IMR-90 (cell line): ENCODE measurements at regions not wholly inside any gene's neighbourhood (a gene's known extent, or its start where the extent isn't known, plus 50 kb on each side); places are given as distances from the start of the nearest gene placed in this dataset.
A peak's percentile ranks its signal among the peaks of the same experiment; 100 is the strongest.

Experiments
- ATAC-seq: fragments of 200-7000 bp; cut with Tn5 transposase; 2 replicates; pipeline ENCODE4 v1.9.1; 2020; ENCODE audit warnings: low read depth, mild to moderate bottlenecking, moderate library complexity
- BruUV-seq: library from RNA; stranded (reverse); fragments of 400-500 nt; replicated peaks from 2 replicates; lab custom pipeline; 2021; lab: Mats Ljungman, UMichigan
- CTCF ChIA-PET: fragments of 300-600 bp; formaldehyde crosslinking; extraction: SDS; loops from one replicate; lab custom pipeline; 2021; ENCODE audit warnings: antibody characterized with exemption; lab: Yijun Ruan, JAX
- POLR2A ChIA-PET: fragments of 300-600 bp; sonication (Branson Sonifier 250); formaldehyde crosslinking; loops from one replicate; lab custom pipeline; 2022; ENCODE audit warnings: antibody characterized with exemption; ENCODE audit not compliant: unreplicated experiment; lab: Charles Lee
- DNase-seq: peaks from one replicate; pipeline ENCODE4 v3.0.0; 2013
- H2AFZ ChIP-seq: replicated peaks from 2 replicates; pipeline ENCODE3; 2013; ENCODE audit warnings: low read length, mild to moderate bottlenecking; ENCODE audit not compliant: poor library complexity
- H2AK5ac ChIP-seq: 2 replicates; pipeline ENCODE4 v1.6.1; 2013; ENCODE audit warnings: low read depth, low read length, inconsistent platforms
- H2AK9ac ChIP-seq: replicated peaks from 2 replicates; pipeline ENCODE3; 2013; ENCODE audit warnings: mild to moderate bottlenecking, low read depth, low read length, moderate library complexity; ENCODE audit not compliant: poor library complexity
- H2BK120ac ChIP-seq: 2 replicates; pipeline ENCODE4 v1.6.1; 2013; ENCODE audit warnings: low read depth, low read length, inconsistent platforms
- H2BK15ac ChIP-seq: 3 replicates; pipeline ENCODE4 v1.6.1; 2013; ENCODE audit warnings: low read depth, low read length, inconsistent platforms
- H2BK20ac ChIP-seq: 2 replicates; pipeline ENCODE4 v1.6.1; 2013; ENCODE audit warnings: low read depth, mild to moderate bottlenecking, inconsistent platforms, low read length, moderate library complexity
- H2BK5ac ChIP-seq: 2 replicates; pipeline ENCODE4 v1.6.1; 2013; ENCODE audit warnings: mild to moderate bottlenecking, low read depth, low read length, inconsistent platforms; ENCODE audit not compliant: poor library complexity, severe bottlenecking
- H3K14ac ChIP-seq: replicated peaks from 2 replicates; pipeline ENCODE4 v1.6.1; 2013; ENCODE audit warnings: low read depth, low read length, inconsistent platforms
- H3K18ac ChIP-seq: 2 replicates; pipeline ENCODE4 v1.6.1; 2013; ENCODE audit warnings: low read depth, low read length, control low read depth
- H3K23ac ChIP-seq: 2 replicates; pipeline ENCODE4 v1.6.1; 2013; ENCODE audit warnings: low read depth, low read length, inconsistent platforms
- H3K27ac ChIP-seq: 2 replicates; pipeline ENCODE4 v1.5.1; 2013; ENCODE audit warnings: mild to moderate bottlenecking, control low read depth, low read length; ENCODE audit not compliant: insufficient read depth
- H3K27me3 ChIP-seq: 2 replicates; pipeline ENCODE4 v1.6.1; 2013; ENCODE audit warnings: low read length; ENCODE audit not compliant: control insufficient read depth, insufficient read depth
- H3K36me3 ChIP-seq: 2 replicates; pipeline ENCODE4 v1.6.1; 2013; ENCODE audit warnings: low read length, mixed read lengths; ENCODE audit not compliant: control insufficient read depth, insufficient read depth
- H3K4ac ChIP-seq: 2 replicates; pipeline ENCODE4 v1.6.1; 2013; ENCODE audit warnings: low read depth, low read length, inconsistent platforms
- H3K4me1 ChIP-seq: 2 replicates; pipeline ENCODE4 v1.6.1; 2013; ENCODE audit warnings: low read length, mixed read lengths; ENCODE audit not compliant: control insufficient read depth, insufficient read depth
- H3K4me2 ChIP-seq: 2 replicates; pipeline ENCODE4 v1.6.1; 2013; ENCODE audit warnings: low read depth, mild to moderate bottlenecking, control low read depth, low read length, moderate library complexity
- H3K4me3 ChIP-seq: 2 replicates; pipeline ENCODE4 v1.5.1; 2013; ENCODE audit warnings: low read depth, mild to moderate bottlenecking, control low read depth, low read length, moderate library complexity; ENCODE audit not compliant: insufficient read depth
- H3K56ac ChIP-seq: 2 replicates; pipeline ENCODE4 v1.6.1; 2013; ENCODE audit warnings: low read length, inconsistent platforms; ENCODE audit not compliant: insufficient read depth; ENCODE audit errors: extremely low read depth
- H3K79me1 ChIP-seq, 2 experiments: 2 replicates each; pipeline ENCODE4 v1.6.1; 2013; ENCODE audit warnings: low read length in 2 of 2, inconsistent platforms in 1 of 2, low read depth in 1 of 2
- H3K9ac ChIP-seq: 2 replicates; pipeline ENCODE4 v1.6.1; 2013; ENCODE audit warnings: low read depth, low read length, control low read depth
- H3K9me1 ChIP-seq: 2 replicates; pipeline ENCODE4 v1.6.1; 2013; ENCODE audit warnings: low read length, inconsistent platforms; ENCODE audit not compliant: insufficient read depth
- H3K9me3 ChIP-seq: 2 replicates; pipeline ENCODE4 v1.6.1; 2013; ENCODE audit warnings: low read length; ENCODE audit not compliant: control insufficient read depth, insufficient read depth
- H4K20me1 ChIP-seq: 2 replicates; pipeline ENCODE4 v1.6.1; 2013; ENCODE audit warnings: low read length, inconsistent platforms; ENCODE audit not compliant: insufficient read depth
- H4K5ac ChIP-seq: 2 replicates; pipeline ENCODE4 v1.6.1; 2013; ENCODE audit warnings: mild to moderate bottlenecking, low read depth, low read length, control low read depth
- H4K8ac ChIP-seq, 2 experiments: 2 replicates each; pipeline ENCODE4 v1.6.1; 2013; ENCODE audit warnings: low read depth in 2 of 2, low read length in 2 of 2, control low read depth in 1 of 2, inconsistent platforms in 1 of 2
- H4K91ac ChIP-seq: 2 replicates; pipeline ENCODE4 v1.6.1; 2013; ENCODE audit warnings: low read depth, low read length, inconsistent platforms; ENCODE audit not compliant: insufficient read depth
- BHLHE40 ChIP-seq: fragments of 150-350 bp; IDR thresholded peaks from 2 replicates; pipeline ENCODE4 v1.6.1; 2016; ENCODE audit warnings: mild to moderate bottlenecking, low read depth, low read length
- CHD1 ChIP-seq: IDR thresholded peaks from 2 replicates; pipeline ENCODE4 v1.6.1; 2012; ENCODE audit warnings: low read depth, low read length, improper control_type of control experiment
- CTCF ChIP-seq: conservative IDR thresholded peaks from 2 replicates; pipeline ENCODE4 v1.5.1; 2012; ENCODE audit warnings: mild to moderate bottlenecking, low read depth, low read length, improper control_type of control experiment
- ELK1 ChIP-seq: fragments of 150-350 bp; IDR thresholded peaks from 2 replicates; pipeline ENCODE4 v1.6.1; 2016; ENCODE audit warnings: low read depth, mild to moderate bottlenecking, low read length, moderate library complexity, borderline replicate concordance
- FOS ChIP-seq: fragments of 150-350 bp; IDR thresholded peaks from 2 replicates; pipeline ENCODE4 v1.6.1; 2016; ENCODE audit warnings: low read depth, low read length
- MAFK ChIP-seq: IDR thresholded peaks from 2 replicates; pipeline ENCODE4 v1.6.1; 2012; ENCODE audit warnings: low read depth, low read length, improper control_type of control experiment
- MXI1 ChIP-seq: IDR thresholded peaks from 2 replicates; pipeline ENCODE4 v1.6.1; 2012; ENCODE audit warnings: low read depth, mild to moderate bottlenecking, low read length, moderate library complexity, borderline replicate concordance
- NFE2L2 ChIP-seq: fragments of 150-350 bp; IDR thresholded peaks from 2 replicates; pipeline ENCODE4 v1.6.1; 2016; ENCODE audit warnings: low read depth, mild to moderate bottlenecking, low read length
- POLR2A ChIP-seq: IDR thresholded peaks from 2 replicates; pipeline ENCODE4 v1.6.1; 2012; ENCODE audit warnings: mild to moderate bottlenecking, low read depth, low read length
- RAD21 ChIP-seq: IDR thresholded peaks from 2 replicates; pipeline ENCODE4 v1.6.1; 2012; ENCODE audit warnings: low read length, improper control_type of control experiment
- RCOR1 ChIP-seq: IDR thresholded peaks from 2 replicates; pipeline ENCODE4 v1.6.1; 2012; ENCODE audit warnings: mild to moderate bottlenecking, low read length, improper control_type of control experiment; ENCODE audit not compliant: insufficient replicate concordance
- RFX5 ChIP-seq: IDR thresholded peaks from 2 replicates; pipeline ENCODE4 v1.8.0; 2012; ENCODE audit warnings: low read depth, mild to moderate bottlenecking, low read length, moderate library complexity
- SMC3 ChIP-seq: fragments of 150-350 bp; IDR thresholded peaks from 2 replicates; pipeline ENCODE4 v1.6.1; 2016; ENCODE audit warnings: low read depth, mild to moderate bottlenecking, antibody characterized with exemption, low read length, moderate library complexity
- USF2 ChIP-seq: fragments of 150-350 bp; IDR thresholded peaks from 2 replicates; pipeline ENCODE4 v1.6.1; 2017; ENCODE audit warnings: mild to moderate bottlenecking, antibody characterized with exemption, low read length, low read depth
- WGBS, 2 experiments: methylation state at CpG; one replicate each; pipeline versions ENCODE4 v1.1.5 to v1.1.7; 2013; ENCODE audit warnings: missing lambda C conversion rate in 2 of 2; ENCODE audit not compliant: insufficient read length in 1 of 2; ENCODE audit errors: extremely low coverage in 2 of 2; 5-methylcytosine and 5-hydroxymethylcytosine counted together
- dilution Hi-C: fragments of 300-500 bp; cut with HindIII; formaldehyde crosslinking; loops from one replicate; pipeline ENCODE4 v1.14.3; 2018; ENCODE audit warnings: low sequenced_read_pairs; ENCODE audit not compliant: unreplicated experiment
- in situ Hi-C: fragments of 300-500 bp; cut with MboI; formaldehyde crosslinking; loops from 3 replicates; pipeline ENCODE4 v1.14.3; 2019; ENCODE audit warnings: low sequenced_read_pairs, inconsistent platforms, mixed read lengths
- intact Hi-C: fragments of 100-400 bp; cut with micrococcal nuclease; formaldehyde crosslinking; loops from 2 replicates; pipeline ENCODE4 v1.10.0; 2022

GRCh38 chr9:107397076-107398044 is 92.2 kb downstream of the KLF4 start:
- dilution Hi-C loops = no loop called here
- H3K9me3 ChIP-seq = no peaks in the 10 kb centered on the region
- no peaks in the 10 kb centered on the region for H3K36me3 ChIP-seq
- H2BK15ac ChIP-seq = no peak overlapping the region
- H3K4me2 ChIP-seq = no peak overlapping the region
- H2BK120ac ChIP-seq = no peak overlapping the region
- H2AK5ac ChIP-seq = no peak overlapping the region
- H4K91ac ChIP-seq = no peak overlapping the region
- H3K18ac ChIP-seq = no peak overlapping the region
- H4K8ac ChIP-seq = no peak overlapping the region
- DNase-seq = peak; percentile 37
- no peak overlapping the region for H3K9ac ChIP-seq
- POLR2A ChIA-PET = interaction anchor here (0.5 kb wide), 1 partner anchor 1934 kb away, joined by 9 read pairs; no protein-coding TSS in a partner anchor
- intact Hi-C loops = no loop called here
- H3K79me1 ChIP-seq = no peaks in the 10 kb centered on the region
- no peak overlapping the region for H2AFZ ChIP-seq
- H3K4me1 ChIP-seq = peaks cover 2% of the 10 kb centered on the region; the same call in 1 of the 2 replicates
- no peaks in the 10 kb centered on the region for H3K27me3 ChIP-seq
- no peak overlapping the region for H3K4me3 ChIP-seq
- CTCF ChIA-PET = interaction anchor here (1.1 to 1.3 kb wide), 2 partner anchors 12 to 28 kb away, joined by 3 to 4 read pairs; no protein-coding TSS in a partner anchor
- H3K27ac ChIP-seq = no peak overlapping the region
- no peaks in the 10 kb centered on the region for H4K20me1 ChIP-seq
- H3K14ac ChIP-seq = no peak overlapping the region
- no TSS peak for BruUV-seq
- no peak overlapping the region for H2BK20ac ChIP-seq
- in situ Hi-C loops = no loop called here
- no peak overlapping the region for H2AK9ac ChIP-seq
- no peak overlapping the region for H3K4ac ChIP-seq
- no CpG with 5 or more reads among the region's 12 CpGs for WGBS, 2 experiments
- no peak overlapping the region for H3K56ac ChIP-seq
- no peak overlapping the region for H2BK5ac ChIP-seq
- H4K5ac ChIP-seq = no peak overlapping the region
- ATAC-seq = peak; percentile 63
- no peak overlapping the region for H3K23ac ChIP-seq
- H3K9me1 ChIP-seq = no peaks in the 10 kb centered on the region
- no peak for TF ChIP-seq RAD21
- TF ChIP-seq RFX5 = no peak
- TF ChIP-seq USF2 = no peak
- no peak for TF ChIP-seq POLR2A
- TF ChIP-seq MAFK = no peak
- no peak for TF ChIP-seq FOS
- no peak for TF ChIP-seq RCOR1
- no peak for TF ChIP-seq SMC3
- no peak for TF ChIP-seq MXI1
- no peak for TF ChIP-seq BHLHE40
- TF ChIP-seq CHD1 = no peak
- no peak for TF ChIP-seq ELK1
- no peak for TF ChIP-seq NFE2L2
- TF ChIP-seq CTCF = no peak
